K562 (cell line): ENCODE measurements at regions not wholly inside any gene's neighbourhood (a gene's known extent, or its start where the extent isn't known, plus 50 kb on each side); places are given as distances from the start of the nearest gene placed in this dataset.

ENCODE experiments used
- ARID2 ChIP-seq: fragments of 450-650 bp; IDR thresholded peaks from 2 replicates; pipeline ENCODE4 v1.6.1; 2017; ENCODE audit warnings: antibody characterized with exemption, mild to moderate bottlenecking
- ARNT ChIP-seq, 2 experiments: fragments of 450-650 bp; IDR thresholded peaks; 2 replicates each; pipeline ENCODE4 v1.6.1; 2016; ENCODE audit warnings: mild to moderate bottlenecking in 1 of 2
- CBFA2T2 ChIP-seq: fragments of 450-650 bp; conservative IDR thresholded peaks from 2 replicates; pipeline ENCODE4 v1.6.1; 2017; ENCODE audit warnings: mild to moderate bottlenecking
- CXXC5 ChIP-seq: fragments of 250-450 bp; sonication (Bioruptor Pico); IDR thresholded peaks from 2 replicates; pipeline ENCODE4 v1.8.0; 2022; ENCODE audit warnings: inconsistent platforms, mild to moderate bottlenecking, moderate library complexity
- DEAF1 ChIP-seq: fragments of 450-650 bp; formaldehyde crosslinking; IDR thresholded peaks from 2 replicates; pipeline ENCODE4 v1.4.0; 2020; ENCODE audit warnings: mild to moderate bottlenecking, moderate library complexity
- DPF2 ChIP-seq: fragments of 450-650 bp; IDR thresholded peaks from 2 replicates; pipeline ENCODE4 v1.6.1; 2016
- HMGN3 ChIP-seq: IDR thresholded peaks from 2 replicates; pipeline ENCODE4 v1.6.1; 2011; ENCODE audit warnings: borderline replicate concordance, low read depth, mild to moderate bottlenecking, mixed read lengths, low read length; ENCODE audit not compliant: insufficient read length; ENCODE audit errors: extremely low read depth
- KDM2B ChIP-seq: fragments of 250-450 bp; sonication (Bioruptor Pico); IDR thresholded peaks from 2 replicates; pipeline ENCODE4 v1.8.0; 2021; ENCODE audit warnings: mild to moderate bottlenecking, moderate library complexity
- MAFG ChIP-seq: fragments of 450-650 bp; conservative IDR thresholded peaks from 2 replicates; pipeline ENCODE4 v1.6.1; 2016; ENCODE audit warnings: missing genetic modification characterization, missing compliant biosample characterization
- MAZ ChIP-seq, 2 experiments: fragments of 450-650 bp in 1 of 2; sonication (generic) in 1 of 2; formaldehyde crosslinking; IDR thresholded peaks in 1 of 2; conservative IDR thresholded peaks in 1 of 2; 2 replicates each; pipeline versions ENCODE4 v1.4.0 to v1.5.0; 2020; ENCODE audit warnings: mild to moderate bottlenecking in 1 of 2, missing genetic modification reagents in 1 of 2
- POLR2H ChIP-seq: IDR thresholded peaks from 2 replicates; pipeline ENCODE4 v1.6.1; 2016; ENCODE audit warnings: missing genetic modification characterization, low read depth, mild to moderate bottlenecking, control low read depth, missing compliant biosample characterization, moderate library complexity
- RBFOX2 ChIP-seq: fragments of 200-400 bp; formaldehyde crosslinking; IDR thresholded peaks from 2 replicates; pipeline ENCODE4 v1.6.1; 2017; ENCODE audit warnings: low read depth, mild to moderate bottlenecking, low read length, moderate library complexity
- TSHZ1 ChIP-seq: fragments of 250-450 bp; sonication (Bioruptor Pico); IDR thresholded peaks from 2 replicates; pipeline ENCODE4 v1.4.0; 2020; ENCODE audit warnings: mild to moderate bottlenecking, moderate library complexity
- USF2 ChIP-seq: sonication (generic); formaldehyde crosslinking; IDR thresholded peaks from 2 replicates; pipeline ENCODE4 v1.5.0; 2020; ENCODE audit warnings: missing genetic modification reagents
- YY1 ChIP-seq, 3 experiments: IDR thresholded peaks; 2 replicates each; pipeline ENCODE4 v1.6.1; 2011; ENCODE audit warnings: low read length in 2 of 3, mild to moderate bottlenecking in 2 of 3, moderate library complexity in 2 of 3, borderline replicate concordance in 1 of 3, control low read depth in 1 of 3, low read depth in 1 of 3; ENCODE audit not compliant: insufficient read depth in 3 of 3, insufficient replicate concordance in 2 of 3, control insufficient read depth in 1 of 3, insufficient read length in 1 of 3; ENCODE audit errors: extremely low read depth in 1 of 3
- ZNF197 ChIP-seq: fragments of 200-800 bp; sonication (Bioruptor generic); IDR thresholded peaks from 2 replicates; pipeline ENCODE4 v1.6.1; 2016; ENCODE audit warnings: low read depth, missing genetic modification characterization, missing compliant biosample characterization
- ZNF511 ChIP-seq: sonication (generic); formaldehyde crosslinking; IDR thresholded peaks from 2 replicates; pipeline ENCODE4 v1.8.0; 2022; ENCODE audit warnings: mild to moderate bottlenecking, missing genetic modification reagents
- ZNF644 ChIP-seq: fragments of 200-800 bp; sonication (Bioruptor generic); IDR thresholded peaks from 2 replicates; pipeline ENCODE4 v1.6.1; 2016; ENCODE audit warnings: low read depth, missing genetic modification characterization, missing compliant biosample characterization
- TF ChIP-seq, protein P1 (sequence below): fragments of 250-450 bp; sonication (Bioruptor Pico); IDR thresholded peaks from 2 replicates; pipeline ENCODE4 v1.5.0; 2020; ENCODE audit warnings: mild to moderate bottlenecking, borderline replicate concordance

GRCh38 chr3:178048768-178049167, 487.5 kb upstream of the KCNMB2 start (continued):
- TF ChIP-seq, protein P1, sequence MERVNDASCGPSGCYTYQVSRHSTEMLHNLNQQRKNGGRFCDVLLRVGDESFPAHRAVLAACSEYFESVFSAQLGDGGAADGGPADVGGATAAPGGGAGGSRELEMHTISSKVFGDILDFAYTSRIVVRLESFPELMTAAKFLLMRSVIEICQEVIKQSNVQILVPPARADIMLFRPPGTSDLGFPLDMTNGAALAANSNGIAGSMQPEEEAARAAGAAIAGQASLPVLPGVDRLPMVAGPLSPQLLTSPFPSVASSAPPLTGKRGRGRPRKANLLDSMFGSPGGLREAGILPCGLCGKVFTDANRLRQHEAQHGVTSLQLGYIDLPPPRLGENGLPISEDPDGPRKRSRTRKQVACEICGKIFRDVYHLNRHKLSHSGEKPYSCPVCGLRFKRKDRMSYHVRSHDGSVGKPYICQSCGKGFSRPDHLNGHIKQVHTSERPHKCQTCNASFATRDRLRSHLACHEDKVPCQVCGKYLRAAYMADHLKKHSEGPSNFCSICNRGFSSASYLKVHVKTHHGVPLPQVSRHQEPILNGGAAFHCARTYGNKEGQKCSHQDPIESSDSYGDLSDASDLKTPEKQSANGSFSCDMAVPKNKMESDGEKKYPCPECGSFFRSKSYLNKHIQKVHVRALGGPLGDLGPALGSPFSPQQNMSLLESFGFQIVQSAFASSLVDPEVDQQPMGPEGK (CRISPR knock-in tag), result no peak
- TF ChIP-seq TSHZ1 (CRISPR knock-in tag) (no peak), YY1 (IDR thresholded peaks at IDR 0.05; ENCODE audit: borderline replicate concordance in 1 of 3, control insufficient read depth in 1 of 3, extremely low read depth in 1 of 3, insufficient read depth in 3 of 3, insufficient read length in 1 of 3, insufficient replicate concordance in 2 of 3, low read depth in 1 of 3, low read length in 2 of 3) (no peak), ZNF511 (no peak), MAZ (CRISPR knock-in tag; conservative IDR thresholded peaks at IDR 0.05 in 1 of 2, IDR thresholded peaks at IDR 0.05 in 1 of 2) (peak in 1 of 2 experiments; percentile 41; a peak in 1 of 4 replicates), ARID2 (no peak), RBFOX2 (peak; percentile 54; the same call in 1 of the 2 replicates), DPF2 (no peak), DEAF1 (CRISPR knock-in tag) (peak; percentile 35), CXXC5 (0 out of 2 replicates have a peak, but pooled peaks have one; percentile 13), ARNT (IDR thresholded peaks at IDR 0.05) (no peak), ZNF197 (0 out of 2 replicates have a peak, but pooled peaks have one; percentile 50), POLR2H (tag) (peak; percentile 87), USF2 (CRISPR knock-in tag) (no peak), CBFA2T2 (no peak), ZNF644 (tag) (no peak), MAFG (tag) (no peak), KDM2B (CRISPR knock-in tag) (no peak), HMGN3 (no peak)
